ENCODE measurements at regions not wholly inside any gene's neighbourhood (a gene's known extent, or its start where the extent isn't known, plus 50 kb on each side); places are given as distances from the start of the nearest gene placed in this dataset.

DNA sequence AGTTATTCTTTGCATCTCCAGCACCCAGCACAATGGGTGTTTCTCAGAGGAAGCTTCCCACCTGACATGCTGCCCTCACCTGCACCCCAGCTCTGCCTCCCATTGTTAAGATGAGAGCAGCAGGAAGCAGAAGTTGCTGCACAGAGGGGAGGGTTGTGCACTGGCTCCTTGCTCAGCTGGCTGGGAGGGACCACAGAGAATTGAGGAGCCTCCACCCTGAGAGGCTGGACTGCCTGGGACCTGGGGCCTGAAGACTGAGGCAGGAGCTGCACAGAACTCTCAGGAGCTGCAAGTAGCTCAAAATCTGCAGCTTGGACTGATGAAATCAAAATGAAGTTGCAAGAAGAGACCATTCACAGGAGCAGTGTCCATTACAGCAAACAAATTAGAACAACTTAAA is 222.3 kb upstream of the LINGO1 start:
- TF ChIP-seq, protein P1, sequence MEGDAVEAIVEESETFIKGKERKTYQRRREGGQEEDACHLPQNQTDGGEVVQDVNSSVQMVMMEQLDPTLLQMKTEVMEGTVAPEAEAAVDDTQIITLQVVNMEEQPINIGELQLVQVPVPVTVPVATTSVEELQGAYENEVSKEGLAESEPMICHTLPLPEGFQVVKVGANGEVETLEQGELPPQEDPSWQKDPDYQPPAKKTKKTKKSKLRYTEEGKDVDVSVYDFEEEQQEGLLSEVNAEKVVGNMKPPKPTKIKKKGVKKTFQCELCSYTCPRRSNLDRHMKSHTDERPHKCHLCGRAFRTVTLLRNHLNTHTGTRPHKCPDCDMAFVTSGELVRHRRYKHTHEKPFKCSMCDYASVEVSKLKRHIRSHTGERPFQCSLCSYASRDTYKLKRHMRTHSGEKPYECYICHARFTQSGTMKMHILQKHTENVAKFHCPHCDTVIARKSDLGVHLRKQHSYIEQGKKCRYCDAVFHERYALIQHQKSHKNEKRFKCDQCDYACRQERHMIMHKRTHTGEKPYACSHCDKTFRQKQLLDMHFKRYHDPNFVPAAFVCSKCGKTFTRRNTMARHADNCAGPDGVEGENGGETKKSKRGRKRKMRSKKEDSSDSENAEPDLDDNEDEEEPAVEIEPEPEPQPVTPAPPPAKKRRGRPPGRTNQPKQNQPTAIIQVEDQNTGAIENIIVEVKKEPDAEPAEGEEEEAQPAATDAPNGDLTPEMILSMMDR (IDR thresholded peaks at IDR 0.05; ENCODE audit: insufficient read depth, low read length), result no peak
- no peak for DNase-seq (ENCODE audit: low read depth)
- H3K4me3 ChIP-seq (ENCODE audit: low read depth, low read length), result no peak overlapping the region

DNA sequence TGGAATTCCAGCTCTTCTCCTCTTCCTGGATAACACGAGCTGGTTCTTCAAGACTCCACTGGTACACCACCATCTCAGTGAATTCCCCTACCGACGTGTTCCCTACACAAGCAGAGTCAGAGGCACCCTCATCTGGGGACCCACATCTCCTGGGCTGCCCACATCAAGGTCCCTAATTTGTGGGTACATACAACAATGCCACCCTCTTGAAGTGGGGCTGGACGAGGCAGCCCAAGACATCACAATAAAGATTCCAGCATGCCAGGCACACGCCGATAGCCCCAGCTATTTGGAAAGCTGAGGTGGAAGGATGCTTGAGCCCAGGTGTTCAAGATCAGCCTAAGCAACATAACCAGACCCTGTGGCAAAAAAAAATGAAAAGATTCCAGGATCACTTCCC is 221.2 kb upstream of the LINGO1 start:
- DNase-seq (ENCODE audit: low read depth), result no peak
- H3K4me3 ChIP-seq (ENCODE audit: low read depth, low read length), result no peak overlapping the region
- TF ChIP-seq, protein P1 (IDR thresholded peaks at IDR 0.05; ENCODE audit: insufficient read depth, low read length), result no peak

DNA sequence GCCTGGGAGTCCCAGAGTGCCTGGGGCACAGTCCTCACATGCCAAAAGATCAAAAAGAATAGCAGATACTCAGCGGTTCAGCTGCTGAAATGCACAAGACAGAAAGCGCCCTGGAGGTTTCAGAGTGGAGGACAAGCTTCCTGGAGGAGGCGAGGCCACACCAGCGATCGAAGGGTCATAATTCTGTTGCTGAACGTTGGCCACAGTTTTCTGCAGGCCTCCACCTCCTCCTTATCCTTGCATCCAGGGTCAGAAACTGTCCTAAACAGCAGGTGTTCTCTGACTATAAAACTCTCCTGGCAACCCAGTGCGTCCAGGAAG is 220.3 kb upstream of the LINGO1 start:
- TF ChIP-seq, protein P1 (IDR thresholded peaks at IDR 0.05; ENCODE audit: insufficient read depth, low read length), result no peak
- DNase-seq (ENCODE audit: low read depth), result no peak
- H3K4me3 ChIP-seq (ENCODE audit: low read depth, low read length), result no peak overlapping the region

DNA sequence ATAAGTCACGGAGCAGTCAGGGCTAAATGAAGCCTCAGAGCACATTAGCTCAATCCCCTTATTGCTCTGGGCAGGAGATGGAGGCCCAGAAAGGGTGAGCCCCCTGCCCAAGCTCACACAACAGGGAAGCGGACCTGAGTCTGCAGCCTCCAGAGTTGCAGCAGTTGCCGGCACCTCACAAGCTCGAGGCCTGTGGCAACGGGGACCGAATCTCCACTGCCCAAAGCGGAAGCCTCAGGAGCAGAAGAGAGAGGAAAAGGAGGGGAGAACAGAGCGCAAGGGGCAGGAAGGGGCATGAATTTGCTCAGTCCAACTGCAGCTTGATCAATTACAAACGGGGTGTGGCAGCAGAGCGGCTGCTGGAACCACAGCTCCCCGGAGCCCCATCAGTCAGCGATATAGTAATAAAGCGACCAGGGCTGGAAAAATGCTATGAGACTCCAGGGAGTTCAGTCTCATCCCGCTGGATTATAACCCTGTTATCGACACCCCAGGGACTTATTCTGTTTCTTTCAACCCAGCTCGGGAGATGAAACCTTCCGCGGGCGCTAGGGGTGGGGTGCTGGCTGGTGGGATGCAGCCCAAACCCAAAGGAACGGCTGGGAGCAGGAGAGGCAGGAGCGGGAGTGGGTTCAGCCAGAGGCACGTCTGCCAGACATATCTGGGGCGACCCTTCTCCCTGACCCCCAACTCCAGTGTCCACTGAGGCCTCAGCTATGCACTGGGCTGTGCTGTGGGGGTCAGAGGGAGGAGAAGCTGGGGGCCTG is 219.7 kb upstream of the LINGO1 start:
- DNase-seq (ENCODE audit: low read depth), result no peak
- H3K4me3 ChIP-seq (ENCODE audit: low read depth, low read length), result no peak overlapping the region
- TF ChIP-seq, protein P1 (IDR thresholded peaks at IDR 0.05; ENCODE audit: insufficient read depth, low read length), result no peak

DNA sequence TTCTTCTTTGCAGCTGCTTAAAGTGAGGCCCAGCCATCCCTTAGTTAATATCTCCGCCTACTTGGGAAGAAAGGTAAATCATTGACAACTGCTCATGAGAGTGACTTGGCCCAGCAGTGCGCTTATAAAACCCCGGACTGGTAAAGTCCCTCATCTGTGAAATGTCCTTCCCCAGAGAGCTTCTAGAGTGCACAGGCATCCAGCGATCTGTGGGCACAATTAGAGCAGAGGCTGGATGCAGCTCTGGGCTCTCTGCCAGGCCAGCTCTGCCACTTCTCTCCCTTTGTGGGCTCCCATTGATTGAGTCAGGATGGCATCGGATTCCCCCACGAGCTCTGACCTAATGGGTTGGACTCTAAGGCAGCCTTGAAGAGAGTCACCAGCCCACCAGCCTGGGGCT is 219.0 kb upstream of the LINGO1 start:
- TF ChIP-seq, protein P1 (IDR thresholded peaks at IDR 0.05; ENCODE audit: insufficient read depth, low read length), result no peak
- H3K4me3 ChIP-seq (ENCODE audit: low read depth, low read length), result no peak overlapping the region
- DNase-seq (ENCODE audit: low read depth), result no peak

DNA sequence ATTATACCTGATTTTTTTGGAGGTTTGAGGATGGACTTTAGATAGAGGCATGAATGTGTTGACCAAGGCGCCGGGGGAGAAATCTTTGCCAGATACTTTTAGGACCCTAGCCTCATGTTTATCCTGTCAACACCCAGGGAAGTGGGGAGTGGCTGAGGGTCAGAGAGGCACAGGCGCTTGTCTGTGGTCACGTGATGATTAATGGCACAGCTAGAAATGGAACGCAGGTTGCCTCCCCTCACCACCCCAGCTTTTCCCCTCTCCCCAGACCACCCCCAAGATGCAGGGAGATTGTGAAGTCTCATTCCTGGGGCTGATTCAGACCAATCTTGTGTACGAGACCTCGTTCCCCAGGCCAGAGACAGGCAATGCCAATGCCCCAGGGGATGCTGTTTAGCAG is 218.4 kb upstream of the LINGO1 start:
- TF ChIP-seq, protein P1 (IDR thresholded peaks at IDR 0.05; ENCODE audit: insufficient read depth, low read length), result no peak
- no peak for DNase-seq (ENCODE audit: low read depth)
- no peak overlapping the region for H3K4me3 ChIP-seq (ENCODE audit: low read depth, low read length)

DNA sequence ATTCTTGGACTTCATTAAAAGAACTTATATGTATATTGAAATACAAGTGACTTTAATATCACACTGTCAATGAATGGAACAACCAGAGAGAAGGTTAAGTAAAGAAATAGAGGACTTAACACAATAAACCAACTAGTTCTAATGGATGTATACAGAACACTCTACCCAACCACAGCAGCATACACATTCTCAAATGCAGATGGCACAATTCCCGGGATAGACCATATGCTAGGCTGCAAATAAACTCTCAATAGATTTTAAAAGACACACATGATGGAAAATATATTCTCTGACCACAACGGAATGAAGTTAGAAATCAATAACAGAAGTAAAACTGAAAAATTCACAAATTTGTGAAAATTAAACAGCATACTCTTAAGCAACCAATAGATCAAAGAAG is 214.3 kb upstream of the LINGO1 start:
- H3K4me3 ChIP-seq (ENCODE audit: low read depth, low read length), result no peak overlapping the region
- TF ChIP-seq, protein P1 (IDR thresholded peaks at IDR 0.05; ENCODE audit: insufficient read depth, low read length), result no peak
- no peak for DNase-seq (ENCODE audit: low read depth)
